Bronchial epithelial cell (primary cell): ENCODE measurements at regions not wholly inside any gene's neighbourhood (a gene's known extent, or its start where the extent isn't known, plus 50 kb on each side); places are given as distances from the start of the nearest gene placed in this dataset.
A peak's percentile ranks its signal among the peaks of the same experiment; 100 is the strongest.

ENCODE experiments used
- DNase-seq: peaks from one replicate; pipeline ENCODE4 v3.0.0-alpha.2; 2010; ENCODE audit warnings: low read depth
- FAIRE-seq: peaks from 2 replicates; lab custom pipeline; 2011; peaks lifted over from hg19 to GRCh38; lab: Jason Lieb, UNC
- H3K27me3 ChIP-seq: 2 replicates; pipeline ENCODE4 v1.5.1; 2011; ENCODE audit warnings: low read length; ENCODE audit not compliant: control insufficient read depth, insufficient read depth
- H3K36me3 ChIP-seq: 2 replicates; pipeline ENCODE4 v1.5.1; 2011; ENCODE audit warnings: low read length; ENCODE audit not compliant: control insufficient read depth, insufficient read depth
- H3K4me3 ChIP-seq: 2 replicates; pipeline ENCODE4 v1.5.1; 2011; ENCODE audit warnings: mild to moderate bottlenecking, low read depth, low read length, control low read depth
- CTCF ChIP-seq: IDR thresholded peaks from 2 replicates; pipeline ENCODE4 v1.5.1; 2011; ENCODE audit warnings: mild to moderate bottlenecking, moderate library complexity, low read length, control low read depth, inconsistent platforms; ENCODE audit not compliant: insufficient read depth, severe bottlenecking

- Histone ChIP-seq H3K27me3 (no peaks in the 10 kb centered on the region), H3K4me3 (no peak overlapping the region), H3K36me3 (no peaks in the 10 kb centered on the region)
- TF ChIP-seq CTCF: no peak
- no peak for FAIRE-seq
- peak; percentile 74 for DNase-seq
Observed at GRCh38 chr12:115351514-115352077, 667.6 kb upstream of the TBX3 start.

- H3K36me3 ChIP-seq: no peaks in the 10 kb centered on the region
Observed at GRCh38 chr12:115349711-115350110, 665.7 kb upstream of the TBX3 start.

GRCh38 chr12:115348301-115348700 lies 664.3 kb upstream of the TBX3 start:
- no peak for TF ChIP-seq CTCF
- DNase-seq (no peak), FAIRE-seq (no peak)
- H3K27me3 ChIP-seq: no peaks in the 10 kb centered on the region
- no peaks in the 10 kb centered on the region for H3K36me3 ChIP-seq
- no peak overlapping the region for H3K4me3 ChIP-seq

More at GRCh38 chr12:115349711-115350110, 665.7 kb upstream of the TBX3 start:
- FAIRE-seq: no peak
- Histone ChIP-seq H3K4me3 (no peak overlapping the region), H3K27me3 (no peaks in the 10 kb centered on the region)
- DNase-seq: no peak
- no peak for TF ChIP-seq CTCF

GRCh38 chr12:115343601-115344000 lies 659.6 kb upstream of the TBX3 start:
- Histone ChIP-seq H3K27me3 (no peaks in the 10 kb centered on the region), H3K4me3 (no peak overlapping the region), H3K36me3 (no peaks in the 10 kb centered on the region)
- FAIRE-seq: no peak
- TF ChIP-seq CTCF: no peak
- DNase-seq: no peak

GRCh38 chr12:115343008-115343407 lies 659.0 kb upstream of the TBX3 start:
- DNase-seq: no peak
- H3K4me3 ChIP-seq: no peak overlapping the region
- H3K36me3 ChIP-seq: no peaks in the 10 kb centered on the region
- FAIRE-seq: no peak
- no peaks in the 10 kb centered on the region for H3K27me3 ChIP-seq
- no peak for TF ChIP-seq CTCF

GRCh38 chr12:115341442-115341841 lies 657.5 kb upstream of the TBX3 start:
- Histone ChIP-seq H3K27me3 (no peaks in the 10 kb centered on the region), H3K36me3 (no peaks in the 10 kb centered on the region), H3K4me3 (no peak overlapping the region)
- peak; percentile 93 for FAIRE-seq
- peak; percentile 98 for DNase-seq
- TF ChIP-seq CTCF: no peak
